ENCODE measurements at regions not wholly inside any gene's neighbourhood (a gene's known extent, or its start where the extent isn't known, plus 50 kb on each side); places are given as distances from the start of the nearest gene placed in this dataset.

DNA sequence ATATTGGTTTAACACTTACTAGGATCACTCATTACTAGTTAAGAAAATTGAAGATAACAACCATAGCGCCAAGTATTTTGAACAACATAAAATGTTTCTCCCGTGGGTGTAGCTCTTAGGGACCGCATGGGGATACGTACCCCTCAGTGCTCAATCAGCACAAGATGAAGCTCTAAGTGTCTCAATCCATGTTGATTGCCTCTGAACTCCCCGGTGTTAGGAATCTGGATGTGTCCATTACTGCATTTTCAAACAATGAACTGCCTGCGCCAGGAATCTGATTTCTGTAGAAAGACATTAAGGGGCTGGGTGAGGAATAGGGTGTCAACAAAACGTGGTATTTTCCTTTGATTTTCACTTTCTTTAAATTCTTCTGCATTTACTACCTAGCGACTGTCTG lies 100.2 kb downstream of the LMO4 start:
- TF ChIP-seq, protein P1, sequence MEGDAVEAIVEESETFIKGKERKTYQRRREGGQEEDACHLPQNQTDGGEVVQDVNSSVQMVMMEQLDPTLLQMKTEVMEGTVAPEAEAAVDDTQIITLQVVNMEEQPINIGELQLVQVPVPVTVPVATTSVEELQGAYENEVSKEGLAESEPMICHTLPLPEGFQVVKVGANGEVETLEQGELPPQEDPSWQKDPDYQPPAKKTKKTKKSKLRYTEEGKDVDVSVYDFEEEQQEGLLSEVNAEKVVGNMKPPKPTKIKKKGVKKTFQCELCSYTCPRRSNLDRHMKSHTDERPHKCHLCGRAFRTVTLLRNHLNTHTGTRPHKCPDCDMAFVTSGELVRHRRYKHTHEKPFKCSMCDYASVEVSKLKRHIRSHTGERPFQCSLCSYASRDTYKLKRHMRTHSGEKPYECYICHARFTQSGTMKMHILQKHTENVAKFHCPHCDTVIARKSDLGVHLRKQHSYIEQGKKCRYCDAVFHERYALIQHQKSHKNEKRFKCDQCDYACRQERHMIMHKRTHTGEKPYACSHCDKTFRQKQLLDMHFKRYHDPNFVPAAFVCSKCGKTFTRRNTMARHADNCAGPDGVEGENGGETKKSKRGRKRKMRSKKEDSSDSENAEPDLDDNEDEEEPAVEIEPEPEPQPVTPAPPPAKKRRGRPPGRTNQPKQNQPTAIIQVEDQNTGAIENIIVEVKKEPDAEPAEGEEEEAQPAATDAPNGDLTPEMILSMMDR (IDR thresholded peaks at IDR 0.05) = no peak
- no peak for TF ChIP-seq POLR2A (IDR thresholded peaks at IDR 0.05)
